ENCODE measurements at regions not wholly inside any gene's neighbourhood (a gene's known extent, or its start where the extent isn't known, plus 50 kb on each side); places are given as distances from the start of the nearest gene placed in this dataset.
"Not testable (repeated sequence)": the region's sequence is repeated elsewhere in the genome, so short reads cannot be mapped to it uniquely, and the experiment has no call there.

- H3K27ac ChIP-seq = no peak overlapping the region
- no peaks in the 10 kb centered on the region for H3K9me3 ChIP-seq
- no peak for TF ChIP-seq POLR2AphosphoS5 (IDR thresholded peaks at IDR 0.05)
- TF ChIP-seq POLR2A (IDR thresholded peaks at IDR 0.05) = no peak
- TF ChIP-seq CTCF (IDR thresholded peaks at IDR 0.05) = no peak
- no peak for TF ChIP-seq EP300 (IDR thresholded peaks at IDR 0.05)
- H3K4me1 ChIP-seq = no peaks in the 10 kb centered on the region
- no peak for DNase-seq
- no peaks in the 10 kb centered on the region for H3K27me3 ChIP-seq
- WGBS, 2 donors = 92 to 96% methylated on average over 3 of the region's 3 CpGs
- intact Hi-C loops (cut with DNase I) = no loop called here
- no peak overlapping the region for H3K4me3 ChIP-seq
- H3K36me3 ChIP-seq = no peaks in the 10 kb centered on the region
Measured at GRCh38 chr2:228522977-228523376, 341.5 kb upstream of the SPHKAP start.

- intact Hi-C loops (cut with DNase I) = no loop called here
- H3K9me3 ChIP-seq = no peaks in the 10 kb centered on the region
- no peak overlapping the region for H3K4me3 ChIP-seq
- no peaks in the 10 kb centered on the region for H3K36me3 ChIP-seq
- no peak for DNase-seq
- 53 to 64% methylated on average over 2 of the region's 2 CpGs for WGBS, 2 donors
- H3K27ac ChIP-seq = no peak overlapping the region
- H3K4me1 ChIP-seq = no peaks in the 10 kb centered on the region
- no peaks in the 10 kb centered on the region for H3K27me3 ChIP-seq
- no peak for TF ChIP-seq POLR2AphosphoS5 (IDR thresholded peaks at IDR 0.05)
- TF ChIP-seq CTCF (IDR thresholded peaks at IDR 0.05) = no peak
- TF ChIP-seq POLR2A (IDR thresholded peaks at IDR 0.05) = no peak
- no peak for TF ChIP-seq EP300 (IDR thresholded peaks at IDR 0.05)
Measured at GRCh38 chr2:228522276-228522675, 340.8 kb upstream of the SPHKAP start.

- Histone ChIP-seq H3K36me3 (no peaks in the 10 kb centered on the region), H3K4me1 (no peaks in the 10 kb centered on the region), H3K27ac (no peak overlapping the region), H3K4me3 (no peak overlapping the region), H3K9me3 (no peaks in the 10 kb centered on the region), H3K27me3 (no peaks in the 10 kb centered on the region)
- no peak for DNase-seq
- no peak for TF ChIP-seq POLR2A (IDR thresholded peaks at IDR 0.05)
- no peak for TF ChIP-seq POLR2AphosphoS5 (IDR thresholded peaks at IDR 0.05)
- TF ChIP-seq EP300 (IDR thresholded peaks at IDR 0.05) = no peak
- TF ChIP-seq CTCF (IDR thresholded peaks at IDR 0.05) = no peak
- intact Hi-C loops (cut with DNase I) = no loop called here
Measured at GRCh38 chr2:228519561-228519960, 338.1 kb upstream of the SPHKAP start.

GRCh38 chr2:228516019-228516418 lies 334.5 kb upstream of the SPHKAP start:
- intact Hi-C loops (cut with DNase I) = no loop called here
- no peaks in the 10 kb centered on the region for H3K9me3 ChIP-seq
- no peaks in the 10 kb centered on the region for H3K27me3 ChIP-seq
- DNase-seq = no peak
- no peak overlapping the region for H3K27ac ChIP-seq
- WGBS, 2 donors = 72 to 78% methylated on average over 1 of the region's 1 CpG
- no peaks in the 10 kb centered on the region for H3K36me3 ChIP-seq
- TF ChIP-seq POLR2AphosphoS5 (IDR thresholded peaks at IDR 0.05) = no peak
- no peak for TF ChIP-seq EP300 (IDR thresholded peaks at IDR 0.05)
- TF ChIP-seq POLR2A (IDR thresholded peaks at IDR 0.05) = no peak
- no peak for TF ChIP-seq CTCF (IDR thresholded peaks at IDR 0.05)
- no peak overlapping the region for H3K4me3 ChIP-seq
- no peaks in the 10 kb centered on the region for H3K4me1 ChIP-seq

GRCh38 chr2:228513480-228513879 lies 332.0 kb upstream of the SPHKAP start:
- H3K4me3 ChIP-seq; H3K36me3 ChIP-seq; H3K27me3 ChIP-seq; DNase-seq; H3K9me3 ChIP-seq; intact Hi-C loops (cut with DNase I); H3K4me1 ChIP-seq; H3K27ac ChIP-seq: not testable (repeated sequence)
- 88 to 91% methylated on average over 4 of the region's 4 CpGs for WGBS, 2 donors

Measured in sigmoid colon (tissue), 6 donors.